Endothelial cell of umbilical vein (primary cell): ENCODE measurements at regions not wholly inside any gene's neighbourhood (a gene's known extent, or its start where the extent isn't known, plus 50 kb on each side); places are given as distances from the start of the nearest gene placed in this dataset.

ENCODE experiments used
- MYC ChIP-seq: IDR thresholded peaks from one replicate; pipeline ENCODE4 v1.6.1; 2011; ENCODE audit warnings: mild to moderate bottlenecking, low read depth, low read length
- POLR2A ChIP-seq: IDR thresholded peaks from 2 replicates; pipeline ENCODE4 v1.6.1; 2012; ENCODE audit warnings: low read depth, mild to moderate bottlenecking, control low read depth, low read length
- TF ChIP-seq, protein P1 (sequence below): IDR thresholded peaks from 2 replicates; pipeline ENCODE4 v1.6.1; 2011; ENCODE audit not compliant: insufficient read depth, insufficient read length
- TF ChIP-seq, protein P2 (sequence below), 2 donors: IDR thresholded peaks; 1 replicate in 1 of 2; 2 replicates in 1 of 2; pipeline ENCODE4 v1.5.1; 2011; ENCODE audit warnings: low read length in 2 of 2, mild to moderate bottlenecking in 2 of 2, moderate library complexity in 2 of 2, control low read depth in 1 of 2, inconsistent platforms in 1 of 2, low read depth in 1 of 2; ENCODE audit not compliant: insufficient read depth in 1 of 2; ENCODE audit errors: extremely low read depth in 1 of 2

DNA sequence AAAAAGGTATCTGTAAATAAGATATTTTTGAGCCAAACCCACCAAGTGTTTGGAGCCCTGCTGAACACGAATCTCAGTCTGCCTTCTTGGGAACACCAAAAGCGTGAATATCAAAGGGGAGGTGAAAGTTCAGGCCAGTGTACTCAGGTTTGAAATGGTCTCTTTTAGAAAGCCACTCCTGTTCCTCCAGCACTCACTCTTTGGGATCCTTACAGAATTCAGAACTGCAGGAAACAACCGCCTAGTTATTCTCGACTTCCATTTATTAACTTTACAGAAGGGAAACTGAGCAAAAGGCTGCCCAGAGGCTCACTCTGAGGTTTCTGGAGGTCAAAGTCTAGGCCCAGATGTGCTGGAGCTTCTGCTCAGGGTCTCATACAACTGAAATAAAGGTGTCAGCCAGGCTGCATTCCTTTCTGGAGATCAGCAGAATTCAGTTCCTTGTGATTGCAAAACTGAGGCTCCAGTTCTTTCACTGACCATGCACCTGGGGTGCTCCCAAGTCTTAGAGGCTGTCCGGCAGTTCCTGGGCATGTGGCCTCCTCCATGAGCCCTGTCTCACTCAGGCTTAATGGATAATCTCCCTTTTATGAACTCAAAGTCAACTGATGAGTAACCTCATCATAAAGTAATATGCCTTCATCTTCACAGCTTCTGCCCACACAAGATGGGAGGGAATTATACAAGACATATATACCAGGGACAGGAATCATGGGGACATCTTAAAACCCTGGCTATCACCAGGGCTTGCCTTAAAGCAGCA, 65.5 kb upstream of the TNFAIP3 start:
- TF ChIP-seq POLR2A (no peak), MYC (no peak)
- TF ChIP-seq, protein P1, sequence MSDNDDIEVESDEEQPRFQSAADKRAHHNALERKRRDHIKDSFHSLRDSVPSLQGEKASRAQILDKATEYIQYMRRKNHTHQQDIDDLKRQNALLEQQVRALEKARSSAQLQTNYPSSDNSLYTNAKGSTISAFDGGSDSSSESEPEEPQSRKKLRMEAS, result no peak
- TF ChIP-seq, protein P2, sequence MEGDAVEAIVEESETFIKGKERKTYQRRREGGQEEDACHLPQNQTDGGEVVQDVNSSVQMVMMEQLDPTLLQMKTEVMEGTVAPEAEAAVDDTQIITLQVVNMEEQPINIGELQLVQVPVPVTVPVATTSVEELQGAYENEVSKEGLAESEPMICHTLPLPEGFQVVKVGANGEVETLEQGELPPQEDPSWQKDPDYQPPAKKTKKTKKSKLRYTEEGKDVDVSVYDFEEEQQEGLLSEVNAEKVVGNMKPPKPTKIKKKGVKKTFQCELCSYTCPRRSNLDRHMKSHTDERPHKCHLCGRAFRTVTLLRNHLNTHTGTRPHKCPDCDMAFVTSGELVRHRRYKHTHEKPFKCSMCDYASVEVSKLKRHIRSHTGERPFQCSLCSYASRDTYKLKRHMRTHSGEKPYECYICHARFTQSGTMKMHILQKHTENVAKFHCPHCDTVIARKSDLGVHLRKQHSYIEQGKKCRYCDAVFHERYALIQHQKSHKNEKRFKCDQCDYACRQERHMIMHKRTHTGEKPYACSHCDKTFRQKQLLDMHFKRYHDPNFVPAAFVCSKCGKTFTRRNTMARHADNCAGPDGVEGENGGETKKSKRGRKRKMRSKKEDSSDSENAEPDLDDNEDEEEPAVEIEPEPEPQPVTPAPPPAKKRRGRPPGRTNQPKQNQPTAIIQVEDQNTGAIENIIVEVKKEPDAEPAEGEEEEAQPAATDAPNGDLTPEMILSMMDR (IDR thresholded peaks at IDR 0.05; ENCODE audit: extremely low read depth in 1 of 2, insufficient read depth in 1 of 2, low read depth in 1 of 2, low read length in 2 of 2), result no peak
